OCI-LY1 (cell line): ENCODE measurements at regions not wholly inside any gene's neighbourhood (a gene's known extent, or its start where the extent isn't known, plus 50 kb on each side); places are given as distances from the start of the nearest gene placed in this dataset.

Source experiments
- H2AFZ ChIP-seq: fragments of 200-600 bp; sonication (generic), shearing (Covaris generic); 2 replicates; pipeline ENCODE4 v1.6.0; 2014; ENCODE audit warnings: antibody characterized with exemption, mild to moderate bottlenecking, low read length
- H3F3A ChIP-seq: fragments of 200-600 bp; sonication (generic), shearing (Covaris generic); 2 replicates; pipeline ENCODE4 v1.6.0; 2014; ENCODE audit warnings: mild to moderate bottlenecking, antibody characterized with exemption, low read length, moderate library complexity; ENCODE audit not compliant: insufficient read depth
- H3K27ac ChIP-seq: fragments of 200-600 bp; sonication (generic); 2 replicates; pipeline ENCODE4 v1.5.1; 2014; ENCODE audit warnings: low read length, mixed run types, mild to moderate bottlenecking, low read depth; ENCODE audit not compliant: poor library complexity, severe bottlenecking
- H3K27me3 ChIP-seq: fragments of 200-600 bp; sonication (generic); 2 replicates; pipeline ENCODE4 v1.6.0; 2014; ENCODE audit warnings: antibody characterized with exemption, mild to moderate bottlenecking, low read length, moderate library complexity; ENCODE audit not compliant: insufficient read depth
- H3K36me3 ChIP-seq: fragments of 200-600 bp; sonication (generic); 2 replicates; pipeline ENCODE4 v1.6.1; 2014; ENCODE audit warnings: mild to moderate bottlenecking, antibody characterized with exemption, low read length, moderate library complexity, mixed read lengths; ENCODE audit not compliant: insufficient read depth
- H3K4me1 ChIP-seq: fragments of 200-600 bp; sonication (generic); 2 replicates; pipeline ENCODE4 v1.5.1; 2014; ENCODE audit warnings: mild to moderate bottlenecking, low read length, moderate library complexity; ENCODE audit not compliant: insufficient read depth, severe bottlenecking
- H3K4me2 ChIP-seq: fragments of 200-600 bp; sonication (generic), shearing (Covaris generic); 2 replicates; pipeline ENCODE4 v1.6.1; 2014; ENCODE audit warnings: low read length
- H3K4me3 ChIP-seq: fragments of 200-600 bp; sonication (generic); 2 replicates; pipeline ENCODE4 v1.5.1; 2014; ENCODE audit warnings: low read length, low read depth, mild to moderate bottlenecking, mixed read lengths; ENCODE audit not compliant: poor library complexity, severe bottlenecking
- H3K79me2 ChIP-seq: fragments of 200-600 bp; shearing (Covaris generic); 2 replicates; pipeline ENCODE4 v1.6.1; 2016; ENCODE audit warnings: mixed run types, low read length, mixed read lengths; ENCODE audit not compliant: insufficient read depth
- H3K9ac ChIP-seq: fragments of 200-600 bp; sonication (generic), shearing (Covaris generic); 2 replicates; pipeline ENCODE4 v1.6.1; 2014; ENCODE audit warnings: mild to moderate bottlenecking, low read length, mixed read lengths
- H3K9me2 ChIP-seq: fragments of 200-600 bp; sonication (generic), shearing (Covaris generic); 2 replicates; pipeline ENCODE4 v1.6.1; 2014; ENCODE audit warnings: low read depth, mild to moderate bottlenecking, low read length, mixed read lengths
- H3K9me3 ChIP-seq: fragments of 200-600 bp; shearing (Covaris generic); 2 replicates; pipeline ENCODE4 v1.6.1; 2014; ENCODE audit warnings: low read length, mixed read lengths
- H4K20me1 ChIP-seq: fragments of 200-600 bp; sonication (generic), shearing (Covaris generic); 2 replicates; pipeline ENCODE4 v1.6.0; 2016; ENCODE audit warnings: mild to moderate bottlenecking, low read length; ENCODE audit not compliant: insufficient read depth
- EZH2 ChIP-seq: fragments of 200-600 bp; sonication (generic), shearing (Covaris generic); IDR thresholded peaks from 2 replicates; pipeline ENCODE4 v1.8.0; 2017; ENCODE audit warnings: borderline replicate concordance, mixed run types, mild to moderate bottlenecking, antibody characterized with exemption, low read length, moderate library complexity, mixed read lengths
- TF ChIP-seq, protein P1 (sequence below): fragments of 200-600 bp; sonication (generic), shearing (Covaris generic); IDR thresholded peaks from 2 replicates; pipeline ENCODE4 v1.5.1; 2017; ENCODE audit warnings: mild to moderate bottlenecking, antibody characterized with exemption, low read length, moderate library complexity, mixed read lengths

DNA sequence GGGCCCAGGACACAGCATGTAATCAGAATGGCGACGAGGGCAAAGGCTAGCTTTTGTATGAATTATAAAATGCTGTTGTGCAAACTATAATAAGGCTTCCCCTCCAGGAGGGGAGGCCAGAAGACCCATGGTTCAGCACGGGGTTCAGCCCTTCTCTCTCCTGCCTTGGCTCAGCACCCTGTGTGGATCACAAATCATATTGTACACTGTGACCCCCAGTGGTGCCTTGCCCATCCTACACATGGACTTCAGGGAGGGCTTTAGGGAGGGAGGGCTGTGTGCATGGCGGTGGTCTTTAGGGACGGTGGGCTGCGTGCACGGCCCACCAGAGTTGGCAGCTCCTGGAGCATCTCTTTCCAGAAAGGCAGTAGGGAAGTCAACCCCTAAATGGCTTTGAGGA lies 120.8 kb upstream of the TNR start:
- no peaks in the 10 kb centered on the region for H3K9me3 ChIP-seq
- H3K4me1 ChIP-seq, result no peaks in the 10 kb centered on the region
- no peaks in the 10 kb centered on the region for H4K20me1 ChIP-seq
- H3K79me2 ChIP-seq, result no peaks in the 10 kb centered on the region
- H2AFZ ChIP-seq, result no peak overlapping the region
- no peaks in the 10 kb centered on the region for H3K36me3 ChIP-seq
- no peak overlapping the region for H3K4me2 ChIP-seq
- no peak overlapping the region for H3K4me3 ChIP-seq
- no peak overlapping the region for H3K27ac ChIP-seq
- no peaks in the 10 kb centered on the region for H3K27me3 ChIP-seq
- no peaks in the 10 kb centered on the region for H3K9me2 ChIP-seq
- no peak overlapping the region for H3K9ac ChIP-seq
- TF ChIP-seq, protein P1, sequence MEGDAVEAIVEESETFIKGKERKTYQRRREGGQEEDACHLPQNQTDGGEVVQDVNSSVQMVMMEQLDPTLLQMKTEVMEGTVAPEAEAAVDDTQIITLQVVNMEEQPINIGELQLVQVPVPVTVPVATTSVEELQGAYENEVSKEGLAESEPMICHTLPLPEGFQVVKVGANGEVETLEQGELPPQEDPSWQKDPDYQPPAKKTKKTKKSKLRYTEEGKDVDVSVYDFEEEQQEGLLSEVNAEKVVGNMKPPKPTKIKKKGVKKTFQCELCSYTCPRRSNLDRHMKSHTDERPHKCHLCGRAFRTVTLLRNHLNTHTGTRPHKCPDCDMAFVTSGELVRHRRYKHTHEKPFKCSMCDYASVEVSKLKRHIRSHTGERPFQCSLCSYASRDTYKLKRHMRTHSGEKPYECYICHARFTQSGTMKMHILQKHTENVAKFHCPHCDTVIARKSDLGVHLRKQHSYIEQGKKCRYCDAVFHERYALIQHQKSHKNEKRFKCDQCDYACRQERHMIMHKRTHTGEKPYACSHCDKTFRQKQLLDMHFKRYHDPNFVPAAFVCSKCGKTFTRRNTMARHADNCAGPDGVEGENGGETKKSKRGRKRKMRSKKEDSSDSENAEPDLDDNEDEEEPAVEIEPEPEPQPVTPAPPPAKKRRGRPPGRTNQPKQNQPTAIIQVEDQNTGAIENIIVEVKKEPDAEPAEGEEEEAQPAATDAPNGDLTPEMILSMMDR, result no peak
- TF ChIP-seq EZH2, result no peak
- H3F3A ChIP-seq, result no peaks in the 10 kb centered on the region

DNA sequence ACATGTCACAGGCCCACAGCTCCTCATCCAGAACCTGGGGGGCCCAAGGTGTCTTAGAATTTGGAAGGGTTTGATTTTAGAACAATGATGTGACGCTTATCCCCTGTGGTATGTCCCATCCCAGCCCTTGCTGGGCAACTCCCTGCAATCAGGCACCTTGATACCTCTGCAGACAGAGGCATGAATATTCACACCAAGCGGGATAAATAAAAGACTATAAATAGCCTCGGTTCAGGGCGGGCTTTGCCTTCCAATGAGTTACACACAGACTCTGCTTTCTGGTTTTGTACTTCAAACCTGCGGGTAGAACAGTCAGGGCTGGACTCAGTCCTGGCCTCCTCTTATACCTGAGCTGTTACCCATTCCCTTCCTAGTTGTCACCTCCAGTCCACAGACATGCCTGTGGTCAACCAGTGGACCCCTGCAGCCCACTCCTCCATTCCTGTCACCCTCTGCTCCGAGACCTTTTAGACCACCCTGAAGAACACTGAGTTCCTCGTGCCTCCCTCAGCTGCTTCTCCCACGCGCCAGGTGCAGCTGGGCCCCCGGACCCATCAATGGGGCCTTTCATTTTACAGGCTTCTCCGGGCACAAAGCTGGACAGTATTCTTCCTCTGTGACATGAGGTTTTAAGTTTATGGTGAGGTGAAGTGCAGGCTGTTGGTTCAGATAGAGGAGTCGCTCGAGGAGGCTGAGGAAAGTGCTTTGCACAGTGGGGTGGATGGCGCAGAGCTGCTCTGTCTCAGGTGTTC lies 120.1 kb upstream of the TNR start:
- Histone ChIP-seq H2AFZ (no peak overlapping the region), H4K20me1 (no peaks in the 10 kb centered on the region), H3K27me3 (no peaks in the 10 kb centered on the region), H3K9me3 (no peaks in the 10 kb centered on the region), H3K27ac (no peak overlapping the region), H3K4me1 (no peaks in the 10 kb centered on the region), H3K79me2 (no peaks in the 10 kb centered on the region), H3K4me2 (no peak overlapping the region), H3F3A (no peaks in the 10 kb centered on the region), H3K9ac (no peak overlapping the region), H3K36me3 (no peaks in the 10 kb centered on the region), H3K4me3 (no peak overlapping the region), H3K9me2 (no peaks in the 10 kb centered on the region)
- TF ChIP-seq EZH2, result no peak
- TF ChIP-seq, protein P1, result no peak

DNA sequence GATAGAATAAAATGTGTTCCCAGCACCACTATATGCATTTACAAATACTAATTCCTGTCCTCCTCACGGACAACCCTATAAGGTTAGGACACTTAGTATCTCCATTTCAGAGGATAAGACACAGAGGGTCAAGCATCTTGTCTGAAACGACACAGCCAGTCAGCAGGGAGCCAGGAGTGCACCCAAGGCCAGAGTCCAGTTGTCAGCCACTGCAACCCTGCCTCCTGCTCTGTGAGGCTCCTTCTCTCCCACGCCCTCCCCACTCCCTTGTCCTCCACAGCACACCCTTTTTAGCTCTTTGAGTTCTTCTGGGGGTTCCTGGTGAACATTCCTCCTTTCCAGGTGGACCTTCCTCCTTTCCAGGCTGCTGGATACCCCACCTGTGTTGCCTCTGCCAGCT lies 119.0 kb upstream of the TNR start:
- H3K79me2 ChIP-seq, result no peaks in the 10 kb centered on the region
- no peak overlapping the region for H3K27ac ChIP-seq
- H3K4me2 ChIP-seq, result no peak overlapping the region
- H3K9me2 ChIP-seq, result no peaks in the 10 kb centered on the region
- no peaks in the 10 kb centered on the region for H3F3A ChIP-seq
- no peak overlapping the region for H2AFZ ChIP-seq
- TF ChIP-seq, protein P1, result no peak
- TF ChIP-seq EZH2, result no peak
- H3K9me3 ChIP-seq, result no peaks in the 10 kb centered on the region
- H3K4me3 ChIP-seq, result no peak overlapping the region
- no peaks in the 10 kb centered on the region for H3K27me3 ChIP-seq
- H3K4me1 ChIP-seq, result no peaks in the 10 kb centered on the region
- H3K36me3 ChIP-seq, result no peaks in the 10 kb centered on the region
- no peak overlapping the region for H3K9ac ChIP-seq
- H4K20me1 ChIP-seq, result no peaks in the 10 kb centered on the region
